ENCODE measurements at regions not wholly inside any gene's neighbourhood (a gene's known extent, or its start where the extent isn't known, plus 50 kb on each side); places are given as distances from the start of the nearest gene placed in this dataset.
A peak's percentile ranks its signal among the peaks of the same experiment; 100 is the strongest.

DNA sequence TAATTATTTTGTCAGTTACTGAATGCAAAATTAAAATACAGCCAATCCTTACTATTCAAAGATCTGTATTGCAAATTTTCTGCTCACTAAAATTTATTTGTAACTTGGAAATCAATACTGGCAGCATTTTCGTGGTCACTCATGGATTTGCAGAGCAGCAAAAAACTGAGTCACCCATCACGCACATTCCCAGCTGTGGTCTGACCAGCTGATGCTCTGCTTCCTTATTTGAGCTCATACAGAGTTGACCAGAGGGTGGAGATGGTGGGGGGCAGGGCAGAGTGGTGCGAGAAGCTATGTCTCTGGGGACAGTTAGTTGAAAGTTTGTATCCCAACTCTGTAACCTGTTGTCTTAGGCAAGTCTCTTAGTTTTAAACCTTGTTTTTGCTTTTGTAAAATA is 214.8 kb downstream of the SPCS3 start:
- TF ChIP-seq, protein P1, sequence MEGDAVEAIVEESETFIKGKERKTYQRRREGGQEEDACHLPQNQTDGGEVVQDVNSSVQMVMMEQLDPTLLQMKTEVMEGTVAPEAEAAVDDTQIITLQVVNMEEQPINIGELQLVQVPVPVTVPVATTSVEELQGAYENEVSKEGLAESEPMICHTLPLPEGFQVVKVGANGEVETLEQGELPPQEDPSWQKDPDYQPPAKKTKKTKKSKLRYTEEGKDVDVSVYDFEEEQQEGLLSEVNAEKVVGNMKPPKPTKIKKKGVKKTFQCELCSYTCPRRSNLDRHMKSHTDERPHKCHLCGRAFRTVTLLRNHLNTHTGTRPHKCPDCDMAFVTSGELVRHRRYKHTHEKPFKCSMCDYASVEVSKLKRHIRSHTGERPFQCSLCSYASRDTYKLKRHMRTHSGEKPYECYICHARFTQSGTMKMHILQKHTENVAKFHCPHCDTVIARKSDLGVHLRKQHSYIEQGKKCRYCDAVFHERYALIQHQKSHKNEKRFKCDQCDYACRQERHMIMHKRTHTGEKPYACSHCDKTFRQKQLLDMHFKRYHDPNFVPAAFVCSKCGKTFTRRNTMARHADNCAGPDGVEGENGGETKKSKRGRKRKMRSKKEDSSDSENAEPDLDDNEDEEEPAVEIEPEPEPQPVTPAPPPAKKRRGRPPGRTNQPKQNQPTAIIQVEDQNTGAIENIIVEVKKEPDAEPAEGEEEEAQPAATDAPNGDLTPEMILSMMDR (IDR thresholded peaks at IDR 0.05; ENCODE audit: control insufficient read depth, insufficient read depth, low read depth, low read length, missing control alignments), result no peak
- H3K4me3 ChIP-seq (ENCODE audit: control insufficient read depth, low read depth, low read length), result no peak overlapping the region
- peak; percentile 48 for DNase-seq (ENCODE audit: low read depth)

DNA sequence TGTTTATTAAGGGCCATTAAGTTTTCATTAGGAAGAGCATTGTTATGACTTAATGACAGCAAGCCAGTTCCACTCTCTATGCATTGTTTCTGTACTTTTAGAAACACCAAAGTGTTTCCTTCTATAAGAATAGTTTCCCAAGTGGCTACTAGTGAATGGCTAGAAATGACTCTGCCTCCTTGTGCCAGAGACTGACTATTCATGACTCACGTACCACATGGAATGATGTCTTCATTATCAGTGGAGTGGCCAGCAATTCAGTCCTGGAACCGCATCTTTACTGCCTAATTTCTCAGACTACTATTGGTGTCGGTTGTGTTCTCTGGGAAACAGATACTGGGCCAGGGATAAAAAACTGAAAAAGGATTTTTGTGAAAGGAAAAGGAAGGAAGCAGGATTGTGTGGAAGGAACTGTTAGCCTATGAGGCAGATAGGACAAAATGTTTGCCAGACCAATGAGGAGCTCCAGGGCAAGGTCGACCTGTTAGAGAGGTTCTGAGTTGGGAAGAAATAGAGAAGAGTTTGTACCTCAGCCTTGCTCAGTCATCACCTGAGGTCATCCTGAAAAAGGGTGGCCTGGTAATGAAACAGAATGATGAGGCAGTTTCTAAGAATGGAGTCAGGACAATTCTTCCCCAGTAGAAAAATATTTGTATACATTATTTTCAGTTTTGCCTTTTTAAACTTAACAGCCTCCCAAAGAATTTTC is 218.6 kb downstream of the SPCS3 start:
- TF ChIP-seq, protein P1 (IDR thresholded peaks at IDR 0.05; ENCODE audit: control insufficient read depth, insufficient read depth, low read depth, low read length, missing control alignments), result no peak
- no peak overlapping the region for H3K4me3 ChIP-seq (ENCODE audit: control insufficient read depth, low read depth, low read length)
- peak; percentile 83 for DNase-seq (ENCODE audit: low read depth)

DNA sequence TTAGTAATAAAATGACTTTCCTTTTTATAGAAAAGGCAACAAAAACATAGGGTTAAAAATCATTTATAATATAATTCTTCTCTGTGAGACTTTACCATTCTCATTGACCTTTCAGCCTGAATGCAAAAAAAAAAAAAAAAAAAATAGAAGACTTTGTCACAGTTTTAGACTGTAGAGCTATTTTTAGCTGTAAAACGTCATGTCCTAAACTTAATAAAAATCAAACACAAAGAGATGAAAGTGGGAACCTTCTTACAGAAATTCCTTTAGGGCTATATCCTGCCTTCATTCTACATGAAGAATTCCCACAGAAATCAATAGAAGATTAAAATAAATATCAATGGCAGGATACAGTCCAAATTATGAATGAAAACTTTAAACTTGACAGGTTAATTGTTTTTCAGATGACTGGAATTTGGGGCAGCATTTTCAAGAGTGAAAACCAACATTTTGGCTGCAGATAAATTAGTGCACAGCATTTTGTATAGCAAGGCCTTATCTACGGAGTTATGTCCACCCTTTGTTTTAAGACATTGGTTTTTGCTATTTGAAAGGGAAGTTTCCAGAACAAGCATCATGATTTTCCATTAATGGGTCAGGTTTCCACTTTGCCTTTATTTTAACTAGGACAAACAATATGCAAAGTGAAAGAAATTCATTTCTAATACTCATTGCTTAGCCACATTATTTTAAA is 219.5 kb downstream of the SPCS3 start:
- DNase-seq (ENCODE audit: low read depth), result no peak
- TF ChIP-seq, protein P1 (IDR thresholded peaks at IDR 0.05; ENCODE audit: control insufficient read depth, insufficient read depth, low read depth, low read length, missing control alignments), result no peak
- H3K4me3 ChIP-seq (ENCODE audit: control insufficient read depth, low read depth, low read length), result no peak overlapping the region

DNA sequence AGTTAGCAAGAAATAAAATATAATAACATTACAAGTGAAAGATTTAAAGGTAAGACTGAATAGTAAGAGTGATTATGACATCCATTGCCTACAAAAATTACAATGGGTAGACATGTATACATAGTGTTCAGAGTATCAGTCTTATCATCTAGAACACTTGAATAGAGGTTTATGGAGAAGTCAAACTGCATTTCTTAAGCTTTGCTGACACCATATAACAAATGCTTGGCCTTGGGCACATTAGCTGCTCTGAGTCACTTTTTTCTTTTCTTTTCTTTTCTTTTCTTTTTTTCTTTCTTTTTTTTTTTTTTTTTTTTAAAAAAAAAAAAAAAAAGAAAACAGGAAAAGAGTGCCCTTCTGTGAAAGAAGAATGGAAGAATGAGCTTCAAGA is 220.0 kb downstream of the SPCS3 start:
- DNase-seq (ENCODE audit: low read depth), result no peak
- TF ChIP-seq, protein P1 (IDR thresholded peaks at IDR 0.05; ENCODE audit: control insufficient read depth, insufficient read depth, low read depth, low read length, missing control alignments), result no peak
- H3K4me3 ChIP-seq (ENCODE audit: control insufficient read depth, low read depth, low read length), result no peak overlapping the region

DNA sequence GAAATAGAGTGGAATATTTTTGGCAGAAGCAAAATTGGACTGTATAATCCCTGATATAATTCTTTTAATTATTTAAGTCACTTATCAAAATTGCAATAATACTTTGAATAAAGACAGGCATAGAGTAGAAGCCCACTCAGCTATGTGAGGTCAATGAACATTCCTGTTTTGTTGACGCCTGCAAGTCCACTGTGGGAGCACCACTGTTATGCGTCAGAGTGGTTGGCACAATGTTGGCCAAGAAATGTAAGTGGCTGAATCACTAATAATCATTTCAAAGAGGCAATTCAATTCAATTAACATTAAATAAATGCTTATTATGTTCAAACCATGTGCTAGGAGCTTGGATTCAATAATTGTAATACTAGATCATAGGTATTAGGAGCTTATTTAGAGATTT is 221.0 kb downstream of the SPCS3 start:
- TF ChIP-seq, protein P1 (IDR thresholded peaks at IDR 0.05; ENCODE audit: control insufficient read depth, insufficient read depth, low read depth, low read length, missing control alignments), result no peak
- no peak overlapping the region for H3K4me3 ChIP-seq (ENCODE audit: control insufficient read depth, low read depth, low read length)
- DNase-seq (ENCODE audit: low read depth), result no peak

DNA sequence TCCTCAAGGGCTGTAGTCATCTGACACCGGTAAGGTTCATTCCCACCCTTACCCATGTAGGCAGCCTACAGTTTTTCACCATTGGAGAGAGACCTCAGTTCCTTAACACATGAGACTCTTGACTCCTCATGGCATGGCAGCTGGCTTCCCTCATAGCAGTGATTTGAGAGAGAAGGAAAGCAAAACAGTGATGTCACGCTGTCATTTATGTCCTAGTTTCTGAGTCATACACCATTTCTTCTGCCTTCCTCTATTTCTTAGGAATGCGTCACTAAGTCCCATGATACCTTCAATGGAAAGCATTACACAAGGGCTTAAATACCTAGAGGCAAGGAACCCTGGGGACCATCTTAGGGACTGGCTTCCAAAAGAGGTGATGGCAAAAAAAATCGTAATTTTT is 226.1 kb downstream of the SPCS3 start:
- H3K4me3 ChIP-seq (ENCODE audit: control insufficient read depth, low read depth, low read length), result no peak overlapping the region
- TF ChIP-seq, protein P1 (IDR thresholded peaks at IDR 0.05; ENCODE audit: control insufficient read depth, insufficient read depth, low read depth, low read length, missing control alignments), result no peak
- DNase-seq (ENCODE audit: low read depth), result no peak
